ENCODE measurements at regions not wholly inside any gene's neighbourhood (a gene's known extent, or its start where the extent isn't known, plus 50 kb on each side); places are given as distances from the start of the nearest gene placed in this dataset.
"Not testable (repeated sequence)": the region's sequence is repeated elsewhere in the genome, so short reads cannot be mapped to it uniquely, and the experiment has no call there.

DNA sequence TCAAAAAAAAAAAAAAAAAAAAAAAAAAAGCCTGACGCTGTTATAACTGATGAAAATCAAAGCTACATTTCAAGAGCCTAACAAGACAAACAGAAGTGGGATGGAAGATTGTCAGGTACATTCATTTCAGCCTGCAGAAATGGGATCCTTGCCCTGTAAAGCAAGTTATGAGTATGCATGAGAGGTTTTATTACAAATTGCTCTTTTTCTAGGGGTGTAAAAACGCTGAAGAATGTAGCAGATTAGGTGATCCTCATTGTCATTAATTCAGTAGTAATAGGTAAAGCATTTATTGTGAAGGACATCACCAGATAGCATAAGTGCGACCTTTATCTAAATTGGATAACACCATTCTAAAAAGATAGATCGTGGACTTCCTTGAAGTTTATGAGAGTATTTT lies 208.3 kb downstream of the KCNJ2 start:
- no peak for DNase-seq

DNA sequence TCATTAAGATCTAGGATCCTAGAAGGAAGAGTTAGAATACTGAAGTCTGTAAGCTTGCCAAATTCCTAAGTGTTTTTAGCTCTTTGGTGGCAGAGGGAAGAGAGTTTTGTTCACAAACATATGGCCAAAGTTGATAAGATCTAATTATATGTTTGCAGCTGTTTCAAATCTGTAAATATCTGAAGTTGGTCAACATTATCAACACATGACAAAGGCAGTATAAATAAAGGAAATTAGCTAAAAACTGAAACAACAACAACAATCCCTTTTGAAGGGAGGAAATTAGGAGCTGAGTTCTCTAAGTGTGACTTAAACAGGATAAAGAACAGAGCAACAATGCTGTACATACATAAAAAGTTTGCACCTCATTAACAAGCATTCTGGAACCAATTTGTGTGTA lies 208.7 kb downstream of the KCNJ2 start:
- DNase-seq, result no peak

DNA sequence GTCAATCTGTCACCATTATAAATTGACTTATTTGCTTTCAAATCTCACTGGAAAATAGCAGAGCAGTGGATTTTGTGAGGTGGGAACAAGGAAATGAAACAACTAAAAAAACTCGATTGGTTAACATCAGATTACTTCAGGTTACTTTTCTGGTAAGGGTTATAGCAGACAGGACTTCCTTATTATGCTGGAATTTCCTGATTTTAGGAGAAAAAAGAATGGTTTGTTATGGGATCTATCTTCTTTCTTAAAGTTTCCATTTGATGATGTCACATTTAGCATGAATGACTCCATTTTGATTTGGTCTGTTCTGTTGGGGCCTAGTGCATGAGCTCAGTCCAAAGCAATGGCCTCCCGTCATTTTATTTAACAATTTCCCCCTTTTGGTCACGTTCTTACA lies 210.6 kb downstream of the KCNJ2 start:
- DNase-seq, result no peak

DNA sequence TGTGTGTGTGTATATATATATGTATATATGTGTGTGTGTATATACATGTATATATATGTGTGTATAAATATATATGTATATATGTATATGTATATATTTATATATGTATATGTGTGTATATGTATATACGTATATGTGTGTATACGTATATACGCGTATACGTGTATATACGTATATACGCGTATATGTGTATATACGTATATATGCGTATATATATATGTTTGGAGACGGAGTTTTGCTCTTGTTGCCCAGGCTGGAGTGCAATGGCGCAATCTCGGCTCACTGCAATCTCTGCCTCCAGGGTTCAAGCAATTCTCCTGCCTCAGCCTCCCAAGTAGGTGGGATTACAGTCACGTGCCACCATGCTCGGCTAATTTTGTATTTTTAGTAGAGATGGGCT lies 212.6 kb downstream of the KCNJ2 start:
- DNase-seq, result not testable (repeated sequence)

DNA sequence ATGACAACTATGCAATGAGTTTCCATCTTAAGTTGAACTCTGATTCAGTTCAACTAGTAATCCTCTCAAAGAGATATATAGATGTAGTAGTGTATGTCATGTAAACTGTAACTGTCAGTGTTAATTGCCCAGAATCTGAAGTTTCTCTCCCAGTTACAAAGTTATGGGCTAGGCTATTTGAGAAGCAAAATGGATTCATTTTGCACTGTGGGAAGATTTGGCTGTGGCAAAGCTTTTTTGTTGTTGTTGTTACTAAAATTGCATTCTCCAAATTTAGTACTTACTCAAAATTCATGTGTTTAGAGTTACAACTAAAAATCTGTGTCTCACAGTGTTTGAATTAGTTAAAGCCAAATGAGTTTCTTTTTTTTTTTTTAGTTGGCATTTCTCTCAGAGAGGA lies 219.0 kb downstream of the KCNJ2 start:
- DNase-seq, result no peak

DNA sequence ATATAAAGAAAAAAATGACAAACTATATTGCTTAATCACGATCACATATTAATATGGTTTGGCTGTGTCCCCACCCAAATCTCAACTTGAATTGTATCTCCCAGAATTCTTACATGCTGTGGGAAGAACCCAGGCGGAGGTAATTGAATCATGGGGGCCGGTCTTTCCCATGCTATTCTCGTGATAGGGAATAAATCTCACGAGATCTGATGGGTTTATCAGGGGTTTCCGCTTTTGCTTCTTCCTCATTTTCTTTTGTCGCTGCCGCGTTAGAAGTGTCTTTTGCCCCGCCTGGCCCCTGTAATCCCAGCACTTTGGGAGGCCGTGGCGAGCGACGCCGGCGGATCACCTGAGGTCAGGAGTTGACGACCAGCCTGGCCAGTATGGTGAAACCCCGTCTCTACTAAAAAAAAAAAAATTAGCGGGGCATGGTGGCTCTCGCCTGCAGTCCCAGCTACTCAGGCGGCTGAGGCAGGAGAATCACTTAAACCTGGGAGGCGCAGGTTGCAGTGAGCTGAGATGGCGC lies 220.0 kb downstream of the KCNJ2 start:
- DNase-seq, result not testable (repeated sequence)

DNA sequence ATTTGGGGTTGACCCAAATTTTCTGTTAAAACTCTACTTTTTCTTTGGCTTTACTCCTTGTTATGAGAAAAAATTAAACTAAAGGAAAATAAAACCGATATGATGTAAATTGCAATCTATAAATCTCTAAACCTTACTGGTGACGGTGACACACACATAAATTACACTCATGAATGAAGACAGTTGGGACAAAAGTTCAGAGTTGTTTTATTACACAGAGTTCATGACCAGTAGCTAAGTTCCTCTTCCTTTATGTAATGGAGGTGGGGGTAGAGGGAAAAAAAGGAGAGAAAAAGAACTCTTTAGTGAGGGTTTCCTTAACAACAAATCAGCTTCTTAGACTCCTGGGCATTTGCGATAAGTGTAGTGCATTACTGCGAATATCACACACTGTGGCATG lies 220.7 kb downstream of the KCNJ2 start:
- no peak for DNase-seq

DNA sequence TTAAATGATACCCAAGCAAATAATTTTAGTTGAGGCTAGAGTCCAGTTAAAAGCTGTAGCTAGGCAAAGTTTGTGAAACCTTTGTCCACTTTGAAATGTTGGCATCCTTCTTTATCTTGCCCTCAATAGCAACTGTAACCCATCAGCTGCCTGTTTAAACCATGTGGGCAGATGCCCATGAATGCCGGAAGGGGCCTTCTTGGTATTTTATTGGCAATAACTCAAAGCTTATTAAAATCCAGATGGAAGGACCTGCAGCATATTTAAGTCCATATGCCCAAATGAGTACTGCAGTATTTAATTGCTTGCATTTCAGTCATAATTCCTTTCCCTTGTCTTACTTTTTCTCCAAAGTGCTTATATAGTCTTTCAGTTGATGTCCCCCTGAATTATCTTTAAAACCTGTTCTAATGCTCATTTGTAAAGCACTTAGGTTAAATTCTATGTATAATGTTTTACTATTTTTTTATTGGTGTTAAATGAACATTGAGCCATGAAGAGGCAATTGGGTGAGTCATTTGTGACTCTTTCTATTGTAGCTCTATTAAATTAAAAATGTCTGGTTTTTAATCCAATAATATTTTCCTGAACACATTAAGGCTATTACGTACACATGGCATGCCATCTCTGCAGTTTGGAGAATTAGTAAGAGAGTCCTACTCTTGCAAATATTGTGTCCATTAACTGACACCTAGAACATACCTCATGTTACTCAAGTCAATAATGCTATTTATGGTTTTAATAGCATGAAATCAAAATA lies 225.3 kb downstream of the KCNJ2 start:
- DNase-seq, result no peak

DNA sequence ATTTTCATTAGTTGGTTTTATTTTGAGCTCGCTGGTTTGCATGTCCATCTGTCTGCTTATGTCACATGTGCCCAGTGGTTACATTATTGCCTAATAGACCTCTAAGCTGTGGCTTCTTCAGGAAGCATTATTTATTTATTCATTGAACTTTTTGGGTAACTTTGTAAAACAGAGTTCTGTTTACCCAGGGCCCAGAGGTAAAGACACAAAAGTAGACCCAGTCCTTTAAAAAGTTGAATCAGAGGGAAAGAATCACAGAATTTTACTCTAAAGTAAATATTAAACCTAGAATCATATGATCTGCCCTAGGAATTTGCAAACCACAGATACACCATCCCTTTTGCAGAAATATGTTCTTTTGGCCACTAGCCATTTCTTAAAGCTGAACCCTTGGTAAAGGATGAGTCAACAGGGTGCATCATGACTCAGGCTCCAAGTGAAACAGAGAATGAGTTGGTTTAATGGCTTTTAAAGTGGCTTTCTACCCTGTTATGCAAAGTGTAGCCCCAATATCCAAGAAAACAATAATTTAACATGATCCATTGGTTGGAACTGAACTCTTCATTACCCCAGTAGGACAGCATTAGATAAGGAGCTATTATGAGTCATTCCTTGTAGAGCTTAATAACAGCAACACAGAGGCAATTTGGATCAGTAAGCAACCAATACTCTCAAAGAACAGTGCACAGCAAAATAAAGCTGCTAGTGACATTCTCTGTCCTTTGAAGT lies 236.3 kb downstream of the KCNJ2 start:
- no peak for DNase-seq

DNA sequence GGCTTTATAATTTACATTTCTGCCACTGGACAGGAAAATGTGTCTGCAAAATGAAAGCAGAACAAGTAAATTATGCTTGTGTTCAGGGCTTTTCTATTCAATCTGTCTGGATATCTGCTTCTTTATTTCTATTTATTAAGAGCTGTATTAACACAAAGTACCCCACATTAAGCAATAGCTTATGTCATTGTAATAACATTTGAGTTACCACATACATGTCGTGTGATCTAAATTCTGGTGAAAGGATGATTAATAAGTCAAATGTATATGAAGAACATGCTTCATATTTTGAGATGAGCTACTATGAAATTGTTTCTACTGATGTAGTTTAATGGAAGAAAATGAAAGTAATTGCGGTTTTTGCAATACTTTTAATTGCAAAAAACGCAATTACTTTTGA lies 238.2 kb downstream of the KCNJ2 start:
- DNase-seq, result no peak

DNA sequence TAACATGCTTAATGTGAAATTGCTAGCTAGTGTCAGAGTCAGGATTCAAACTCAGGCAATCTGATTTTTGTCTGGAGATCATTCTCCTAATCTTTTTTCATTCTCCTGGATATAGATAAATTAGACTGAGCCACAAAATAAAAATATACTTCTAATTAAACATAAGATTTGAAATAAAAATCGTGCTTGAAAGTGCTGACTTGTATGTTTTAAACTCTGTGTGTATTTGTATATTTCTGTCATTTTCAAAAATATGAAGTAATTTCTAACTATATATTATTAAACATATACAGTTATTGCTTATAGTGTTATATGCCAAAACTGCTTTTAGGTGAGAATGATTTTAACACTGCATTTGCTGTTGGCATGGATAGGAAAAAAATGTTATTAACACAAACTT lies 239.4 kb downstream of the KCNJ2 start:
- DNase-seq, result no peak

DNA sequence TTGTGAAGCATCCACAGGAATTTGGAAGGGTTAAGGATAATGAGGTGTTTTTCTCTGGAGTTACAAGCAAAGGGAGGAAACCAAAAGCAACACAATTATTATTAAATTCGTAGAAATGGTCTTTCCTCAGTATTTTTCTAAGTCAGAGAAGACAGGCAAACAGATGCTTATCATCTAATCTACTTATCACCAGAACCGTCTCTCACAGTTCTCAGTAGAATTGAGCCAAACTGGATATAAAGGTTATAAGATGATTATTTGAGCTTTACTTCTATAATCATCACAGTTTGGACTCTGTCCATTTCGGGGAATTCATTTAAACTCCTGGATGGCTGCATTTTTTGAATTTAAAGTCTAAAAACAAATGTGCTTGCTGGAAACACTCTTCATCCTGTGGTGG lies 245.0 kb downstream of the KCNJ2 start:
- DNase-seq, result no peak

DNA sequence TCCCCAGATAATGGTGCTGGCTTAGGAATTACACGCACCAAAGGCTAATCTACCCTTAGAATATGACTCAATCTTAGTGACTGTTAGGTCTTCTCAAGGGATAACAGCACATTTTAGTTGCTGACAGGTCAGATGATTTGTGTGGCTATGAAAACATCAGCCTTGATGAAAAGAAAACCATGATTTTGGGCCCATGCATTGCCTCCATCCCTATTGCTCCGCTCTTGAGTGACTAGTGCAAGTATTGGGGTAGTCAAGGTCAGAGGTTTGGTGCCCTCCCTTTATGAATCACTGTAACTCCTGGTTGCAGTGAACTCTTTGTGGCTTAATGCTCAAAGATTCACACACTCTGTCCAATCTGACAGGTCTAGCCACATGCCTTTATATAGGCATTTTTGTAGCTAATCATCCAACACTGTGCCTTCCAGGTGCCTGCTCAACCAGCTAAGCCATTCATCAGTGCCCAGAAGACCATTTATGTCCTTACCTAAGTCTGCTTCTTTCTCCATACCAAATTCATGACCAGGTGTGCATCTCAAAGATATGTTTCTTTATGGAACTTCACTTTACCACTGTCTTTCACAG lies 251.6 kb downstream of the KCNJ2 start:
- no peak for DNase-seq

DNA sequence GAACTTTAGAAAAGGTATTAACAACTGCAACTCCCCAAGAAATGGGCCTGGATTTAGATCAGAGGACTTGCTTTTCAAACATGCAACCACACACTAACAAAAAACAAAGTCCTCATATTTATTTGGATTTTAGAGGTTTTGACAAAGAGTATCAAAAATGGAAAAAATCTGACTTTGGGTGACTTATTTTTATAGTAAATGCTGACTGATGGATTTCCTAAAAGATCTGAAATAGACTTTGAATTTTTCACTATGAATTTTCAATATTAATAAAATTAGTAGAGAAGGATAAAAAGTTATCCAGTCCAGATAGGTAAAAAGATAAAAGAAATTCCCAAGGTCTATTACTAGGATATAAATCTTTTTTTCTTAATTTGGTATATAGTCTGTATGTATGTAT lies 253.5 kb downstream of the KCNJ2 start:
- DNase-seq, result no peak

DNA sequence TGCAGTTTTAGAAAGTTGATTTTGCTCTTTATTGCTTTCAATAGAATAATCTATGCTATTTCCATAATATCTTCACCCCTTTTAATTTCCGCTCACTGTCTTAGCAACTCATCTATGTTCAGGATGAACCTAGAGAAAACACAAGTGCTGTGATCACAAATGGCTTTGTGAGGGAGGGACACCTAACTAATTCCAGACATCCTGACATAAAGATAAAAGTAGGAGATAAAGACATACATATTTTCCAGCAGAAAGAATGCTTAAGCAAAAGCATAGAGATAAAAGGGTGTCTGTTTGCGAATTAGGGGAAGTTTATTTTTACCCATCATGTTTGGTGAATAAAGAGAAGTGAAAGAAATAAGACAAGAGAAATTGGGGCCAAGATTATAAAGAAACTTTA lies 254.2 kb downstream of the KCNJ2 start:
- no peak for DNase-seq

DNA sequence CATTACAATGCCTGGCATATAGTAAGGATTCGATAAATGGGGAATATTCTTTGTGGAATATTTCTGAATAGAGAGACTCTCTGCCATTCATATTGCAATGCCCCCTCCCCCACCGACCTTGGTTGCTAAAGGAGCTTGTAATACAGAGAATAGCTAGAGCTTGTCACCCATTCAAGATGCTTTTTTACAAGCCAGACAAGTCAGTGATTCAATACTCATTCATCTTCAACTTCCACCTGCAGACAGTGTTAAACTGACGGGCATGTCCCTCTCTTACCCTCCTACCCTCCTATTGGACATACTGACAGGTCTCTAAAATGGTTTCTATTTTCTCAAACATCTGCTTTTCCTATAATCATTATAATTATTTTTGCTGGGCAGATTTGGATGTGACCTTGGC lies 257.4 kb downstream of the KCNJ2 start:
- DNase-seq, result no peak

DNA sequence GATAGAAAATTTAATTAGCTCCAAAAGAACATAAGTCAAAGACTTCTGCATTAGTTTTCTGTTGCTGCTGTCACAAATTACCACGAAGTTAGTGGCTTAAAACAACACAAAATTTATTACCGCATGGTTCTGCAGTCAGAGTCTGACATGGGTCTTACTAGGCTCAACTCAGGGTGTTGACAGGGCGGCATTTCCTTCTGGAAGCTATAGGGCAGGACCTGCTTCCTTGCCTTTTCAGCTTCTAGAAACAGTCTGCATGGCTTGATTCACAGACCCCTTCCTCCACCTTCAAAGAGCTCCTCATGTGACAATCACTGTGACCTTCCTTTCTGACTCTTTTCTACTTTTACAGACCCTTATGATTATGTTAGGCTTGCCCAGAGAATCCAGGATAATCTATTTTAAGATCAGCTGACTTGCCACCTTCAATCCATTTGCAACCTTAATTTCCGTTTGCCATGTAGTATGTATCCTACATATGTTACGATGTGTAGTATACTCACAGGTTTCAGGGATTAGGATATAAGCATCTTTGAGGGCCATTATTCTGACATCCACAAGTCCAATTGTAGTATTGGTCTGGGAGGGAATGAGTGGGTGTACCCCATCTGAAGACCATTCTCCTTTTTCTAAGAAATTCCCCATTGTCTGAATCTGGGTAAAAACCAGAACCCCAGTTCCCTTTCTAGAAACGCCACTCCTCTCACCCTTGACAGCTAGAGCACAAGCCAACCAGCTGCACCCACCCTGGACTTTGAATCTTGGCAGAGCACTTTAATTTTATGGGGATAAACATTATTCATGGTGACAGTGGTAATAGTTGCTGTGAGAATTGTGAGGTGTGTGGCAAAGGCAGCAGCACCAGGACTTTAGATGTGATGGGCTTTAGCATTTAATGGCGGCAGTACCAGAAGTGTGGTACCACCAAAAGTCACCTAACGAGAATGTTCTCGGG lies 265.5 kb downstream of the KCNJ2 start:
- DNase-seq, result no peak

DNA sequence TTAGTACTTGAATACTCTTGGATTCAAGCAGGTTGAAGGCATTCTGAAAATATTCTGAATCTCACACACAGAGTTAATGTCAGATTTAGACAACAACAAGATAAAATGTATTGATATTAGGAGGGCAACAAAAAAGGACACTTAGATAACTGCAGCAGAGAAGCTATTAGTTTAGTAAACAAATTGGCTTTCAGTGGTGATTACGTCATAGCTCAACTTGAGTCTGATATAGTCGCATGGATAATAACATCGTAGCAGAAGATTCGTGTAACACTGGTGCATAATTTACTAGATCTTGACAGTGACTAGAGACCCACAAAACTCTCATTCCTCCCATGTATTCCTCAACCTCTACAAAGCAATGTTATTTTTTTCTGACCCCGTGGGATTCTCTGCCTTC lies 268.3 kb downstream of the KCNJ2 start:
- DNase-seq, result no peak

DNA sequence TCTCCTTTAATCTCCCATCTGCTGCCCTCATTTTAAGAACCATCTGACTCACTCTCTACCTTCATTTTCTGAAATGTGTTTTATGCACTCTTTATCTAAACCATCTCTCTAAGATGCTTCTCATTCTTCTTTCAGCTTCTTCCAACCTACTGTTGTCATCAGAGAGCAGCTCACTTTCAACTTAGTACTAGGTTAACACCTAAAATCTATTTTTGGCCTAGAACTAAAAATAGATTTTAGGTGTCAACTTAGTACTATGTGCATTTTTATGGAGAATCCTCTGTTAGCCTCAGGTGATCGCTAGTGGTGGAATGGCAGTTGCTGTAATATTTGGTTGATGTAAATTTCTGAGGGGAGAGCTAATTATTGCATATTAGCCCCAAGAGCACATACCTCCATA lies 277.1 kb downstream of the KCNJ2 start:
- no peak for DNase-seq

DNA sequence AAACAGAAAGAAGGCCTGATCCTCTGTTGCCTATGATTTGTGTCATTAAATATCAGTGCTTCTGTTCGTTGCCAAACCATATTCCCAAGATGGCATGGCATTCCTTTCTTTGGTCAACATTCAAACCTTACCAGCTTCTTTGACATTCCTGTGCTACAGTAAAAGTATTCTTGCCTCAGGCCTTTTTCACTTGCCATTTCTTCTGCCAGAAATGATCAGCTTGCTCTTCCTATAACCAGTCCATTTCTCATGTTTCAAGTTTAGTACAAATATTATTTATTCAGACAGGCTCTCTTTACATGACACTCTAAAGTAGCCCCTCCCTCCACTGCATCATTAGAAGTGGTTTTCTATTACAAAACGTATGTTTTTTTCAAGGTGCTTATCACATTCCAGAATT lies 278.3 kb downstream of the KCNJ2 start:
- DNase-seq, result no peak

DNA sequence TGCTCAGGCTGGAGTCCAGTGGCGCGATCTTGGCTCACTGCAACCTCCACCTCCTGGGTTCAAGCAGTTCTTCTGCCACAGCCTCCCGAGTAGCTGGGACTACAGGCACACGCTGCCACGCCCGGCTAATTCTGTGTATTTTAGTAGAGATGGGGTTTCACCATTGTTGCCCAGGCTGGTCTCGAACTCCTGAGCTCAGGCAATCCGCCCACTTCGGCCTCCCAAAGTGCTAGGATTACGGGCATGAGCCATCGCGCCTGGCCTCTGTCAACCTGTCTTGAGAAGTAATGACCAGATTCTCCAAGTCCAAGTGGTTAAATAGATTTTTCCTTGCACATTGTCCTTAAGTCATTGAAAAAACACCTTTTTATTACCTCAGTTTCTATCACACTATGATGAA lies 283.7 kb downstream of the KCNJ2 start:
- not testable (repeated sequence) for DNase-seq

DNA sequence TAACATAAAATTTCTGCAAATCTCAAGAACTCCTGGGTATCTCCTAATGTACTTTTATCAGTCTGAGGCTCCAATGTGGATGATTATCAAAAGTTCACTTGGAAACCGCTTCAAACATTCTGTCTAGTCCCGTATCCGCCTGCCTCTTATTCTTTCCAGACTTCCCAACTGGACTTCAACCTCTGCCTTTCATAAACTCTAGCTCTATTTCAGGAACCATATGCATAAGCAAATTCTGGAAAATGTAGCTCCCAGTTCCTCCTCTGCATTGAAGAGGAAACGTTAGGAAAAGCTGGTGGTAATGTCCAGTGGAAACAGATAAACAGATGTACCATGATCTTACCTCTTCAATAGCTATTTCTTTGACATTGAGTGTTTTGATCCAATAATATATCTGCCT lies 285.0 kb downstream of the KCNJ2 start:
- no peak for DNase-seq

DNA sequence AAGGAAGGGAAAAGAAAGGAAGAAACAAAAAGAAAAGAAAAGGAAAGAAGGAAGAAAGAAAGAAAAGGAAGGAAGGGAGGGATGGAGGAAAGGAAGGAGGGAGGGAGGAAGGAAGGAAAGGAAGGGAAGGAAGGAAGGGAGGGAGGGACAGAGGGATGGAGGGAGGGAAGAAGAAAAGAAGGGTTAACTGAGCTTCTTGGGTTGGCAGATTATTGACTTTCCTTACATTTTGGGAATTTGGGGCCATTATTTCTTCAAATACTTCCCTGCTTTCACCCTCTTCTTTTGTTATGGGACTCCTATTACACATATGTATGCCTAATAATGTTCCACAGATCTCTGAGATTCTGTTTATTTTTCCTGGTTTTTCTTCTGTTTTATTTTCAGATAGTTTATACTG lies 285.6 kb downstream of the KCNJ2 start:
- DNase-seq, result no peak
